SK-N-SH (cell line): ENCODE measurements at regions not wholly inside any gene's neighbourhood (a gene's known extent, or its start where the extent isn't known, plus 50 kb on each side); places are given as distances from the start of the nearest gene placed in this dataset.

ENCODE experiments used
- CTCF ChIA-PET: fragments of 300-600, 350-600 bp; formaldehyde crosslinking; extraction: SDS; loops from one replicate; lab custom pipeline; 2021; lab: Yijun Ruan, JAX
- POLR2A ChIA-PET: fragments of 350-600 bp; sonication (Branson Sonifier 250); formaldehyde crosslinking; extraction: SDS; loops from one replicate; lab custom pipeline; 2020; ENCODE audit warnings: antibody characterized with exemption, inconsistent platforms; lab: Yijun Ruan, JAX
- DNase-seq: peaks from one replicate; pipeline ENCODE4 v3.0.0; 2012
- H2AFZ ChIP-seq: fragments of 200-600 bp; sonication (generic); 2 replicates; pipeline ENCODE4 v1.8.1; 2016; ENCODE audit warnings: antibody characterized with exemption, mild to moderate bottlenecking, low read depth
- H3F3A ChIP-seq: fragments of 200-600 bp; sonication (generic); replicated peaks from 2 replicates; pipeline ENCODE3; 2016; ENCODE audit warnings: antibody characterized with exemption, mild to moderate bottlenecking; ENCODE audit not compliant: insufficient read depth
- H3K27ac ChIP-seq, 2 experiments: fragments of 200-500 bp in 1 of 2; fragments of 200-600 bp in 1 of 2; sonication (Bioruptor generic) in 1 of 2; sonication (generic), shearing (Covaris generic) in 1 of 2; 2 replicates each; pipeline versions ENCODE4 v1.5.1 to v1.6.1; 2014 to 2016; ENCODE audit warnings: low read depth in 2 of 2, inconsistent platforms in 1 of 2, low read length in 1 of 2, mild to moderate bottlenecking in 1 of 2, mixed read lengths in 1 of 2
- H3K27me3 ChIP-seq: fragments of 200-600 bp; sonication (generic), shearing (Covaris generic); 2 replicates; pipeline ENCODE4 v1.6.1; 2016; ENCODE audit warnings: mixed run types; ENCODE audit not compliant: insufficient read depth
- H3K36me3 ChIP-seq, 2 experiments: fragments of 200-500 bp in 1 of 2; fragments of 200-600 bp in 1 of 2; sonication (Bioruptor generic) in 1 of 2; sonication (generic) in 1 of 2; replicated peaks in 1 of 2; 2 replicates each; pipeline versions ENCODE3 to v1.5.1; 2014 to 2016; ENCODE audit warnings: low read length in 1 of 2, mild to moderate bottlenecking in 1 of 2; ENCODE audit not compliant: insufficient read depth in 2 of 2, control insufficient read depth in 1 of 2
- H3K4me1 ChIP-seq, 2 experiments: fragments of 200-500 bp in 1 of 2; fragments of 200-600 bp in 1 of 2; sonication (Bioruptor generic) in 1 of 2; sonication (generic), shearing (Covaris generic) in 1 of 2; 2 replicates each; pipeline versions ENCODE4 v1.5.1 to v1.6.1; 2014 to 2016; ENCODE audit warnings: low read depth in 1 of 2, low read length in 1 of 2, mixed run types in 1 of 2; ENCODE audit not compliant: insufficient read depth in 2 of 2, control insufficient read depth in 1 of 2
- H3K4me2 ChIP-seq: fragments of 200-600 bp; sonication (generic), shearing (Covaris generic); 2 replicates; pipeline ENCODE4 v1.6.1; 2017; ENCODE audit warnings: mixed run types
- H3K4me3 ChIP-seq, 2 experiments: fragments of 200-500 bp in 1 of 2; fragments of 200-600 bp in 1 of 2; sonication (Bioruptor generic) in 1 of 2; sonication (generic), shearing (Covaris generic) in 1 of 2; 2 replicates each; pipeline versions ENCODE4 v1.5.1 to v1.8.1; 2014 to 2016; ENCODE audit warnings: low read depth in 2 of 2, inconsistent platforms in 1 of 2, low read length in 1 of 2, mild to moderate bottlenecking in 1 of 2, mixed read lengths in 1 of 2, moderate library complexity in 1 of 2
- H3K79me2 ChIP-seq: fragments of 200-600 bp; sonication (generic); 2 replicates; pipeline ENCODE4 v1.8.1; 2017; ENCODE audit warnings: mild to moderate bottlenecking; ENCODE audit not compliant: insufficient read depth
- H3K9ac ChIP-seq: fragments of 200-600 bp; sonication (generic); 2 replicates; pipeline ENCODE4 v1.6.1; 2017; ENCODE audit warnings: mixed run types
- H3K9me2 ChIP-seq: fragments of 200-600 bp; sonication (generic); 2 replicates; pipeline ENCODE4 v1.6.1; 2017; ENCODE audit warnings: mixed run types
- H3K9me3 ChIP-seq: fragments of 200-600 bp; sonication (generic); 2 replicates; pipeline ENCODE4 v1.6.1; 2017; ENCODE audit warnings: mixed run types, mild to moderate bottlenecking, moderate library complexity
- H4K20me1 ChIP-seq: fragments of 200-600 bp; sonication (generic); 2 replicates; pipeline ENCODE4 v1.6.1; 2017; ENCODE audit warnings: mild to moderate bottlenecking, mixed run types; ENCODE audit not compliant: insufficient read depth
- EP300 ChIP-seq, 2 experiments: IDR thresholded peaks; 2 replicates each; pipeline versions ENCODE4 v1.4.0 to v1.6.1; 2012; ENCODE audit warnings: borderline replicate concordance in 1 of 2, low read depth in 1 of 2, low read length in 1 of 2
- EZH2phosphoT487 ChIP-seq: fragments of 200-600 bp; sonication (generic); IDR thresholded peaks from 2 replicates; pipeline ENCODE4 v1.6.1; 2017; ENCODE audit warnings: low read depth, mixed run types, mild to moderate bottlenecking, antibody characterized with exemption, moderate library complexity, borderline replicate concordance
- GABPA ChIP-seq: IDR thresholded peaks from 2 replicates; pipeline ENCODE4 v1.4.0; 2012; ENCODE audit warnings: low read depth, mild to moderate bottlenecking
- GATA2 ChIP-seq: sonication (generic); formaldehyde crosslinking; IDR thresholded peaks from 2 replicates; pipeline ENCODE4 v1.5.0; 2020; ENCODE audit warnings: mild to moderate bottlenecking, missing genetic modification reagents
- MAX ChIP-seq: IDR thresholded peaks from 2 replicates; pipeline ENCODE4 v1.4.0; 2012; ENCODE audit warnings: low read depth
- MEF2A ChIP-seq: IDR thresholded peaks from 2 replicates; pipeline ENCODE4 v1.4.0; 2012; ENCODE audit warnings: low read depth, borderline replicate concordance
- MXI1 ChIP-seq: IDR thresholded peaks from 2 replicates; pipeline ENCODE4 v1.6.1; 2012; ENCODE audit warnings: mild to moderate bottlenecking, low read depth, low read length, improper control_type of control experiment
- POLR2AphosphoS5 ChIP-seq: IDR thresholded peaks from 2 replicates; pipeline ENCODE4 v1.6.1; 2012; ENCODE audit warnings: low read depth, low read length
- RCOR1 ChIP-seq: fragments of 150-350 bp; IDR thresholded peaks from 2 replicates; pipeline ENCODE4 v1.6.1; 2017; ENCODE audit warnings: antibody characterized with exemption, low read length
- RFX5 ChIP-seq: IDR thresholded peaks from 2 replicates; pipeline ENCODE4 v1.6.1; 2012; ENCODE audit warnings: mild to moderate bottlenecking, improper control_type of control experiment, low read length
- YY1 ChIP-seq: IDR thresholded peaks from 2 replicates; pipeline ENCODE4 v1.4.0; 2012; ENCODE audit warnings: low read depth, mild to moderate bottlenecking
- TF ChIP-seq, protein P1 (sequence below): IDR thresholded peaks from 2 replicates; pipeline ENCODE4; 2012
- TF ChIP-seq, protein P2 (sequence below): fragments of 200-600 bp; sonication (generic); IDR thresholded peaks from 2 replicates; pipeline ENCODE4 v1.6.1; 2017; ENCODE audit warnings: antibody characterized with exemption, mild to moderate bottlenecking, moderate library complexity
- TF ChIP-seq, protein P3 (sequence below): fragments of 150-350 bp; IDR thresholded peaks from 2 replicates; pipeline ENCODE4 v1.6.1; 2016; ENCODE audit warnings: mild to moderate bottlenecking, low read depth, low read length

GRCh38 chr18:39460136-39460535 is 1894.5 kb upstream of the CELF4 start:
- Histone ChIP-seq H4K20me1 (no peaks in the 10 kb centered on the region), H3K27ac (no peak overlapping the region), H3K9ac (no peak overlapping the region), H3K79me2 (no peaks in the 10 kb centered on the region), H3F3A (no peaks in the 10 kb centered on the region), H3K4me2 (no peak overlapping the region), H3K9me2 (no peaks in the 10 kb centered on the region), H3K4me3 (no peak overlapping the region), H3K36me3 (no peaks in the 10 kb centered on the region), H3K4me1 (no peaks in the 10 kb centered on the region; a peak in 1 of 4 replicates), H3K27me3 (no peaks in the 10 kb centered on the region), H2AFZ (no peak overlapping the region), H3K9me3 (no peaks in the 10 kb centered on the region)
- TF ChIP-seq, protein P1, sequence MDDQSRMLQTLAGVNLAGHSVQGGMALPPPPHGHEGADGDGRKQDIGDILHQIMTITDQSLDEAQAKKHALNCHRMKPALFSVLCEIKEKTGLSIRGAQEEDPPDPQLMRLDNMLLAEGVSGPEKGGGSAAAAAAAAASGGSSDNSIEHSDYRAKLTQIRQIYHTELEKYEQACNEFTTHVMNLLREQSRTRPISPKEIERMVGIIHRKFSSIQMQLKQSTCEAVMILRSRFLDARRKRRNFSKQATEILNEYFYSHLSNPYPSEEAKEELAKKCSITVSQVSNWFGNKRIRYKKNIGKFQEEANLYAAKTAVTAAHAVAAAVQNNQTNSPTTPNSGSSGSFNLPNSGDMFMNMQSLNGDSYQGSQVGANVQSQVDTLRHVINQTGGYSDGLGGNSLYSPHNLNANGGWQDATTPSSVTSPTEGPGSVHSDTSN = no peak
- no peak for TF ChIP-seq YY1
- TF ChIP-seq, protein P2, sequence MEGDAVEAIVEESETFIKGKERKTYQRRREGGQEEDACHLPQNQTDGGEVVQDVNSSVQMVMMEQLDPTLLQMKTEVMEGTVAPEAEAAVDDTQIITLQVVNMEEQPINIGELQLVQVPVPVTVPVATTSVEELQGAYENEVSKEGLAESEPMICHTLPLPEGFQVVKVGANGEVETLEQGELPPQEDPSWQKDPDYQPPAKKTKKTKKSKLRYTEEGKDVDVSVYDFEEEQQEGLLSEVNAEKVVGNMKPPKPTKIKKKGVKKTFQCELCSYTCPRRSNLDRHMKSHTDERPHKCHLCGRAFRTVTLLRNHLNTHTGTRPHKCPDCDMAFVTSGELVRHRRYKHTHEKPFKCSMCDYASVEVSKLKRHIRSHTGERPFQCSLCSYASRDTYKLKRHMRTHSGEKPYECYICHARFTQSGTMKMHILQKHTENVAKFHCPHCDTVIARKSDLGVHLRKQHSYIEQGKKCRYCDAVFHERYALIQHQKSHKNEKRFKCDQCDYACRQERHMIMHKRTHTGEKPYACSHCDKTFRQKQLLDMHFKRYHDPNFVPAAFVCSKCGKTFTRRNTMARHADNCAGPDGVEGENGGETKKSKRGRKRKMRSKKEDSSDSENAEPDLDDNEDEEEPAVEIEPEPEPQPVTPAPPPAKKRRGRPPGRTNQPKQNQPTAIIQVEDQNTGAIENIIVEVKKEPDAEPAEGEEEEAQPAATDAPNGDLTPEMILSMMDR = no peak
- no peak for TF ChIP-seq RFX5
- TF ChIP-seq, protein P3, sequence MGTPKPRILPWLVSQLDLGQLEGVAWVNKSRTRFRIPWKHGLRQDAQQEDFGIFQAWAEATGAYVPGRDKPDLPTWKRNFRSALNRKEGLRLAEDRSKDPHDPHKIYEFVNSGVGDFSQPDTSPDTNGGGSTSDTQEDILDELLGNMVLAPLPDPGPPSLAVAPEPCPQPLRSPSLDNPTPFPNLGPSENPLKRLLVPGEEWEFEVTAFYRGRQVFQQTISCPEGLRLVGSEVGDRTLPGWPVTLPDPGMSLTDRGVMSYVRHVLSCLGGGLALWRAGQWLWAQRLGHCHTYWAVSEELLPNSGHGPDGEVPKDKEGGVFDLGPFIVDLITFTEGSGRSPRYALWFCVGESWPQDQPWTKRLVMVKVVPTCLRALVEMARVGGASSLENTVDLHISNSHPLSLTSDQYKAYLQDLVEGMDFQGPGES = no peak
- no peak for TF ChIP-seq MAX
- TF ChIP-seq GABPA = no peak
- no peak for TF ChIP-seq POLR2AphosphoS5
- no peak for TF ChIP-seq MEF2A
- TF ChIP-seq EZH2phosphoT487 = no peak
- TF ChIP-seq EP300 (IDR thresholded peaks at IDR 0.05; ENCODE audit: borderline replicate concordance in 1 of 2, low read depth in 1 of 2, low read length in 1 of 2) = no peak
- TF ChIP-seq GATA2 (CRISPR knock-in tag) = no peak
- ChIA-PET CTCF (no interaction called here), POLR2A (no interaction called here)
- DNase-seq = no peak

GRCh38 chr18:39455285-39455684 is 1889.7 kb upstream of the CELF4 start:
- Histone ChIP-seq H3F3A (no peaks in the 10 kb centered on the region), H3K79me2 (no peaks in the 10 kb centered on the region), H2AFZ (no peak overlapping the region), H3K9me3 (no peaks in the 10 kb centered on the region)
- POLR2A ChIA-PET = no interaction called here
- TF ChIP-seq MEF2A = no peak
- TF ChIP-seq MXI1 = no peak
- TF ChIP-seq, protein P2 = no peak
- no peak for TF ChIP-seq RCOR1
- no peak for TF ChIP-seq GATA2 (CRISPR knock-in tag)
- no peak for TF ChIP-seq EP300 (IDR thresholded peaks at IDR 0.05; ENCODE audit: borderline replicate concordance in 1 of 2, low read depth in 1 of 2, low read length in 1 of 2)
- TF ChIP-seq RFX5 = no peak
- TF ChIP-seq, all 33 proteins: peak for 0
- Histone ChIP-seq H3K27me3 (no peaks in the 10 kb centered on the region), H3K4me3 (no peak overlapping the region), H3K9me2 (no peaks in the 10 kb centered on the region), H3K4me2 (no peak overlapping the region), H3K36me3 (no peaks in the 10 kb centered on the region), H4K20me1 (no peaks in the 10 kb centered on the region), H3K27ac (no peak overlapping the region), H3K4me1 (no peaks in the 10 kb centered on the region), H3K9ac (no peak overlapping the region)
- DNase-seq = no peak
- CTCF ChIA-PET = interaction anchor here (1.5 kb wide), 1 partner anchor 564 kb away, joined by 5 read pairs; no protein-coding TSS in a partner anchor
